ENCODE measurements at regions not wholly inside any gene's neighbourhood (a gene's known extent, or its start where the extent isn't known, plus 50 kb on each side); places are given as distances from the start of the nearest gene placed in this dataset.

DNA sequence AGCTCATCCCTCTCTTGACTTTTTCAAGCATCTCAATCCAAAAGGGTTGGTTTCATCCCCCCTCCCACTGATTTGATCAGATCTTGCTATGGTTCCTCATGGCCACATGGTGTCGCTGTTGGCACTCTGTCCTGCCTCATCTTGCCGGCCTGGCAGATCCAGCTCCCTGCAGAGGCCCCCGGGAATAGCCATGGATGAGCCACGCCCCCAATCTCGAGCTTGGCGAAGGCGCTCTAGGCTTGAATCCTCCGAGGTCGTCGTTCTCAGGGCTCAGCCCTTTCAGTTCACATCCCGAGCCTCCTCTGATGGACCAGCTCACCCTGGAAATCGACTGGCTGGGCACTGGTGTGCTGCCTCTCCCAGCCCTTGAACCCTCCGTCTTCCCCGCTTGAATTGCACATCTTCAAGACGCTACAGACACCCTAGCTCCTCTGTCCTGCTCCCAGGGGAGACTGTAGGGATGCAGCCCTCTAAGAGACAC lies 628.7 kb downstream of the TYW1 start:
- no peak overlapping the region for H3K14ac ChIP-seq (ENCODE audit: low read length in 2 of 2)

GRCh38 chr7:67631476-67631875 lies 634.8 kb downstream of the TYW1 start:
- WGBS = 81% methylated on average over 15 of the region's 15 CpGs
- H2BK120ac ChIP-seq (ENCODE audit: low read depth, low read length) = no peak overlapping the region

More for the DNA sequence above, 628.7 kb downstream of the TYW1 start:
- DNase-seq = peak; percentile 4
- no peaks in the 10 kb centered on the region for H3K36me3 ChIP-seq (ENCODE audit: control insufficient read depth in 1 of 2, insufficient read depth in 2 of 2, low read depth in 1 of 2, low read length in 2 of 2)
- peaks cover 0 to 42% of the 10 kb centered on the region in 2 experiments for H3K27me3 ChIP-seq (ENCODE audit: control insufficient read depth in 1 of 2, insufficient read depth in 1 of 2, low read length in 2 of 2)
- H2AFZ ChIP-seq (ENCODE audit: low read depth, low read length) = no peak overlapping the region
- H2BK15ac ChIP-seq (ENCODE audit: low read depth, poor library complexity, severe bottlenecking) = no peak overlapping the region
- no peak overlapping the region for H3K18ac ChIP-seq (ENCODE audit: low read depth in 1 of 2, low read length in 2 of 2)
- H2BK12ac ChIP-seq (ENCODE audit: low read length in 2 of 2) = no peak overlapping the region
- H4K8ac ChIP-seq (ENCODE audit: low read length) = no peak overlapping the region
- H3K23ac ChIP-seq (ENCODE audit: low read length in 2 of 2) = no peak overlapping the region
- H2AK5ac ChIP-seq (ENCODE audit: low read length, severe bottlenecking) = no peak overlapping the region
- WGBS = 12% methylated on average over 15 of the region's 15 CpGs
- H3K4ac ChIP-seq (ENCODE audit: low read depth in 1 of 2, low read length in 2 of 2) = no peak overlapping the region
- no peak overlapping the region for H3K4me2 ChIP-seq (ENCODE audit: low read length, poor library complexity, severe bottlenecking)
- H2BK120ac ChIP-seq (ENCODE audit: low read depth, low read length) = no peak overlapping the region
- H3K9me3 ChIP-seq (ENCODE audit: control insufficient read depth, low read length) = no peaks in the 10 kb centered on the region
- H4K91ac ChIP-seq (ENCODE audit: low read length) = no peak overlapping the region
- H3K4me3 ChIP-seq (ENCODE audit: insufficient read depth in 1 of 2, low read depth in 1 of 2, low read length in 2 of 2) = peak overlapping the region in 1 of 2 experiments; percentile 73
- H2BK5ac ChIP-seq (ENCODE audit: low read depth, low read length, poor library complexity, severe bottlenecking) = no peak overlapping the region
- H3K79me1 ChIP-seq (replicated peaks; ENCODE audit: low read length, poor library complexity, severe bottlenecking) = no peaks in the 10 kb centered on the region
- H3K9ac ChIP-seq (ENCODE audit: low read length) = peak overlapping the region; percentile 59
- H3K4me1 ChIP-seq (ENCODE audit: control insufficient read depth, insufficient read depth, low read depth, low read length) = peaks cover 3% of the 10 kb centered on the region
- H3K27ac ChIP-seq (ENCODE audit: low read length, poor library complexity, severe bottlenecking) = no peak overlapping the region

GRCh38 chr7:67635271-67635670 lies 638.6 kb downstream of the TYW1 start:
- no peaks in the 10 kb centered on the region for H3K9me3 ChIP-seq (ENCODE audit: control insufficient read depth, low read length)
- no peak overlapping the region for H4K8ac ChIP-seq (ENCODE audit: low read length)
- H3K4me2 ChIP-seq (ENCODE audit: low read length, poor library complexity, severe bottlenecking) = no peak overlapping the region
- no peak overlapping the region for H3K4ac ChIP-seq (ENCODE audit: low read depth in 1 of 2, low read length in 2 of 2)
- no peak overlapping the region for H4K91ac ChIP-seq (ENCODE audit: low read length)
- H3K23ac ChIP-seq (ENCODE audit: low read length in 2 of 2) = no peak overlapping the region
- no peak overlapping the region for H2AFZ ChIP-seq (ENCODE audit: low read depth, low read length)
- no peak overlapping the region for H3K9ac ChIP-seq (ENCODE audit: low read length)
- H2BK120ac ChIP-seq (ENCODE audit: low read depth, low read length) = no peak overlapping the region
- WGBS = 68% methylated on average over 2 of the region's 2 CpGs
- no peak overlapping the region for H2BK5ac ChIP-seq (ENCODE audit: low read depth, low read length, poor library complexity, severe bottlenecking)
- H2BK12ac ChIP-seq (ENCODE audit: low read length in 2 of 2) = no peak overlapping the region
- DNase-seq = no peak
- H3K18ac ChIP-seq (ENCODE audit: low read depth in 1 of 2, low read length in 2 of 2) = no peak overlapping the region
- no peaks in the 10 kb centered on the region for H3K79me1 ChIP-seq (replicated peaks; ENCODE audit: low read length, poor library complexity, severe bottlenecking)
- H3K14ac ChIP-seq (ENCODE audit: low read length in 2 of 2) = no peak overlapping the region
- no peak overlapping the region for H2AK5ac ChIP-seq (ENCODE audit: low read length, severe bottlenecking)
- H3K27me3 ChIP-seq (ENCODE audit: control insufficient read depth in 1 of 2, insufficient read depth in 1 of 2, low read length in 2 of 2) = peaks cover 0 to 13% of the 10 kb centered on the region in 2 experiments
- no peak overlapping the region for H3K27ac ChIP-seq (ENCODE audit: low read length, poor library complexity, severe bottlenecking)
- no peak overlapping the region for H3K4me3 ChIP-seq (ENCODE audit: insufficient read depth in 1 of 2, low read depth in 1 of 2, low read length in 2 of 2)
- H2BK15ac ChIP-seq (ENCODE audit: low read depth, poor library complexity, severe bottlenecking) = no peak overlapping the region
- H3K36me3 ChIP-seq (ENCODE audit: control insufficient read depth in 1 of 2, insufficient read depth in 2 of 2, low read depth in 1 of 2, low read length in 2 of 2) = no peaks in the 10 kb centered on the region
- H3K4me1 ChIP-seq (ENCODE audit: control insufficient read depth, insufficient read depth, low read depth, low read length) = no peaks in the 10 kb centered on the region

More at GRCh38 chr7:67631476-67631875, 634.8 kb downstream of the TYW1 start:
- no peak overlapping the region for H2AK5ac ChIP-seq (ENCODE audit: low read length, severe bottlenecking)
- no peak overlapping the region for H3K9ac ChIP-seq (ENCODE audit: low read length)
- H3K23ac ChIP-seq (ENCODE audit: low read length in 2 of 2) = no peak overlapping the region
- DNase-seq = no peak
- no peak overlapping the region for H2BK15ac ChIP-seq (ENCODE audit: low read depth, poor library complexity, severe bottlenecking)
- H3K4me1 ChIP-seq (ENCODE audit: control insufficient read depth, insufficient read depth, low read depth, low read length) = no peaks in the 10 kb centered on the region
- no peaks in the 10 kb centered on the region for H3K79me1 ChIP-seq (replicated peaks; ENCODE audit: low read length, poor library complexity, severe bottlenecking)
- H3K4me2 ChIP-seq (ENCODE audit: low read length, poor library complexity, severe bottlenecking) = no peak overlapping the region
- H3K27ac ChIP-seq (ENCODE audit: low read length, poor library complexity, severe bottlenecking) = no peak overlapping the region
- H3K27me3 ChIP-seq (ENCODE audit: control insufficient read depth in 1 of 2, insufficient read depth in 1 of 2, low read length in 2 of 2) = peaks cover 0 to 22% of the 10 kb centered on the region in 2 experiments
- H4K8ac ChIP-seq (ENCODE audit: low read length) = no peak overlapping the region
- H2BK5ac ChIP-seq (ENCODE audit: low read depth, low read length, poor library complexity, severe bottlenecking) = no peak overlapping the region
- H2BK12ac ChIP-seq (ENCODE audit: low read length in 2 of 2) = no peak overlapping the region
- H3K4ac ChIP-seq (ENCODE audit: low read depth in 1 of 2, low read length in 2 of 2) = no peak overlapping the region
- H3K9me3 ChIP-seq (ENCODE audit: control insufficient read depth, low read length) = no peaks in the 10 kb centered on the region
- H3K14ac ChIP-seq (ENCODE audit: low read length in 2 of 2) = no peak overlapping the region
- H2AFZ ChIP-seq (ENCODE audit: low read depth, low read length) = no peak overlapping the region
- H3K4me3 ChIP-seq (ENCODE audit: insufficient read depth in 1 of 2, low read depth in 1 of 2, low read length in 2 of 2) = no peak overlapping the region
- no peak overlapping the region for H3K18ac ChIP-seq (ENCODE audit: low read depth in 1 of 2, low read length in 2 of 2)
- H4K91ac ChIP-seq (ENCODE audit: low read length) = no peak overlapping the region
- H3K36me3 ChIP-seq (ENCODE audit: control insufficient read depth in 1 of 2, insufficient read depth in 2 of 2, low read depth in 1 of 2, low read length in 2 of 2) = no peaks in the 10 kb centered on the region

DNA sequence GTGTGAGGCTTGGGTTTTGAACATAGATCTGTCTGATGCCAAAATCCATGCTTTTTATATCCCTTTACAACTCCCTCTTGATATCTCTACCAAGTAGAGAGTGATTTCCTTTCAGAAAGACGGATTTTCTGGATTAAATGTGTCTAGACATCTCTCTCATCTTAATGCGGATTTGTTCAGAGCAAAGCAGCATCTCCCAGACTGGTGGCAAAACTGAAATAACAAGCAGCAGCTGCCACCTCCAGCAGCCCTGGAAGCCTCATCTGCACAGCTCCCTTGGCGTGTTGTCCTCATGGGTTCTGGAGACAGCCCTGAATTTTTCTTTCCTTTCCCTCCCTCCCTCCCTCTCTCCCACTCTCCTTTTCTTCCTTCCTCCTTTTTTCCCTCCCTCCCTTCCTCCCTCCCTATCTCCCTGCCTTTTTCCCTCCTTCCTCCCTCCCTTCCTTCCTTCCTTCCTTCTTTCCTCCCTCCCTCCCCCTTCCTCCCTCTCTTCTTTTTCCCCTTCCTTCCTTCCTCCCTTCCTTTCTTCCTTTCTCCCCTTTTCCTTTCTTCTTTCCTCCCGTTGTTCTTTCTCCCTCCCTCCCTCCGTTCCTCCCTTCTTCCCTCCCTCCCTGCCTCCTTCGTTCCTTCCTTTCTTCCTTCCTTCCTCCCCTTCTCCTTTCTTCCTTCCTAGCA lies 639.9 kb downstream of the TYW1 start:
- Histone ChIP-seq H4K91ac (ENCODE audit: low read length) (no peak overlapping the region), H3K27me3 (ENCODE audit: control insufficient read depth in 1 of 2, insufficient read depth in 1 of 2, low read length in 2 of 2) (peaks cover 0 to 8% of the 10 kb centered on the region in 2 experiments), H2BK120ac (ENCODE audit: low read depth, low read length) (no peak overlapping the region), H3K4me1 (ENCODE audit: control insufficient read depth, insufficient read depth, low read depth, low read length) (no peaks in the 10 kb centered on the region), H3K9ac (ENCODE audit: low read length) (no peak overlapping the region), H2AFZ (ENCODE audit: low read depth, low read length) (no peak overlapping the region), H3K9me3 (ENCODE audit: control insufficient read depth, low read length) (no peaks in the 10 kb centered on the region), H3K36me3 (ENCODE audit: control insufficient read depth in 1 of 2, insufficient read depth in 2 of 2, low read depth in 1 of 2, low read length in 2 of 2) (no peaks in the 10 kb centered on the region), H3K14ac (ENCODE audit: low read length in 2 of 2) (no peak overlapping the region), H4K8ac (ENCODE audit: low read length) (no peak overlapping the region), H3K23ac (ENCODE audit: low read length in 2 of 2) (no peak overlapping the region), H2AK5ac (ENCODE audit: low read length, severe bottlenecking) (no peak overlapping the region), H2BK15ac (ENCODE audit: low read depth, poor library complexity, severe bottlenecking) (no peak overlapping the region), H3K18ac (ENCODE audit: low read depth in 1 of 2, low read length in 2 of 2) (no peak overlapping the region), H3K4me2 (ENCODE audit: low read length, poor library complexity, severe bottlenecking) (no peak overlapping the region), H2BK12ac (ENCODE audit: low read length in 2 of 2) (no peak overlapping the region), H3K4ac (ENCODE audit: low read depth in 1 of 2, low read length in 2 of 2) (no peak overlapping the region), H3K27ac (ENCODE audit: low read length, poor library complexity, severe bottlenecking) (no peak overlapping the region), H2BK5ac (ENCODE audit: low read depth, low read length, poor library complexity, severe bottlenecking) (no peak overlapping the region), H3K79me1 (replicated peaks; ENCODE audit: low read length, poor library complexity, severe bottlenecking) (no peaks in the 10 kb centered on the region), H3K4me3 (ENCODE audit: insufficient read depth in 1 of 2, low read depth in 1 of 2, low read length in 2 of 2) (no peak overlapping the region)
- 65% methylated on average over 6 of the region's 6 CpGs for WGBS
- no peak for DNase-seq
